ENCODE measurements at regions not wholly inside any gene's neighbourhood (a gene's known extent, or its start where the extent isn't known, plus 50 kb on each side); places are given as distances from the start of the nearest gene placed in this dataset.
"Not testable (repeated sequence)": the region's sequence is repeated elsewhere in the genome, so short reads cannot be mapped to it uniquely, and the experiment has no call there.

GRCh38 chr2:171266102-171266501, 105.4 kb upstream of the TLK1 start:
- TF ChIP-seq, protein P1, sequence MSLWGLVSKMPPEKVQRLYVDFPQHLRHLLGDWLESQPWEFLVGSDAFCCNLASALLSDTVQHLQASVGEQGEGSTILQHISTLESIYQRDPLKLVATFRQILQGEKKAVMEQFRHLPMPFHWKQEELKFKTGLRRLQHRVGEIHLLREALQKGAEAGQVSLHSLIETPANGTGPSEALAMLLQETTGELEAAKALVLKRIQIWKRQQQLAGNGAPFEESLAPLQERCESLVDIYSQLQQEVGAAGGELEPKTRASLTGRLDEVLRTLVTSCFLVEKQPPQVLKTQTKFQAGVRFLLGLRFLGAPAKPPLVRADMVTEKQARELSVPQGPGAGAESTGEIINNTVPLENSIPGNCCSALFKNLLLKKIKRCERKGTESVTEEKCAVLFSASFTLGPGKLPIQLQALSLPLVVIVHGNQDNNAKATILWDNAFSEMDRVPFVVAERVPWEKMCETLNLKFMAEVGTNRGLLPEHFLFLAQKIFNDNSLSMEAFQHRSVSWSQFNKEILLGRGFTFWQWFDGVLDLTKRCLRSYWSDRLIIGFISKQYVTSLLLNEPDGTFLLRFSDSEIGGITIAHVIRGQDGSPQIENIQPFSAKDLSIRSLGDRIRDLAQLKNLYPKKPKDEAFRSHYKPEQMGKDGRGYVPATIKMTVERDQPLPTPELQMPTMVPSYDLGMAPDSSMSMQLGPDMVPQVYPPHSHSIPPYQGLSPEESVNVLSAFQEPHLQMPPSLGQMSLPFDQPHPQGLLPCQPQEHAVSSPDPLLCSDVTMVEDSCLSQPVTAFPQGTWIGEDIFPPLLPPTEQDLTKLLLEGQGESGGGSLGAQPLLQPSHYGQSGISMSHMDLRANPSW (CRISPR knock-in tag; conservative IDR thresholded peaks at IDR 0.05; ENCODE audit: low read depth), result no peak
- TF ChIP-seq, protein P2, sequence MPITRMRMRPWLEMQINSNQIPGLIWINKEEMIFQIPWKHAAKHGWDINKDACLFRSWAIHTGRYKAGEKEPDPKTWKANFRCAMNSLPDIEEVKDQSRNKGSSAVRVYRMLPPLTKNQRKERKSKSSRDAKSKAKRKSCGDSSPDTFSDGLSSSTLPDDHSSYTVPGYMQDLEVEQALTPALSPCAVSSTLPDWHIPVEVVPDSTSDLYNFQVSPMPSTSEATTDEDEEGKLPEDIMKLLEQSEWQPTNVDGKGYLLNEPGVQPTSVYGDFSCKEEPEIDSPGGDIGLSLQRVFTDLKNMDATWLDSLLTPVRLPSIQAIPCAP (CRISPR knock-in tag; IDR thresholded peaks at IDR 0.05), result no peak
- TF ChIP-seq NR2C2 (CRISPR knock-in tag; IDR thresholded peaks at IDR 0.05) (no peak), ATF6 (CRISPR knock-in tag; IDR thresholded peaks at IDR 0.05) (no peak), CREB1 (CRISPR knock-in tag; IDR thresholded peaks at IDR 0.05) (no peak), MXD4 (CRISPR knock-in tag; IDR thresholded peaks at IDR 0.05; ENCODE audit: borderline replicate concordance) (no peak), CTCF (IDR thresholded peaks at IDR 0.05) (no peak), SOX15 (CRISPR knock-in tag; IDR thresholded peaks at IDR 0.05) (no peak), KAT7 (CRISPR knock-in tag; IDR thresholded peaks at IDR 0.05; ENCODE audit: borderline replicate concordance) (no peak), ZNF671 (CRISPR knock-in tag; IDR thresholded peaks at IDR 0.05) (no peak), MYBL2 (CRISPR knock-in tag; IDR thresholded peaks at IDR 0.05) (no peak), NR1H2 (CRISPR knock-in tag; IDR thresholded peaks at IDR 0.05) (no peak), ZNF281 (CRISPR knock-in tag; IDR thresholded peaks at IDR 0.05) (no peak), AFF4 (CRISPR knock-in tag; IDR thresholded peaks at IDR 0.05; ENCODE audit: borderline replicate concordance) (no peak), PRRX2 (CRISPR knock-in tag; IDR thresholded peaks at IDR 0.05) (no peak), ELF4 (CRISPR knock-in tag; IDR thresholded peaks at IDR 0.05; ENCODE audit: low read depth) (no peak), MLX (CRISPR knock-in tag; IDR thresholded peaks at IDR 0.05) (no peak), ZNF416 (CRISPR knock-in tag; IDR thresholded peaks at IDR 0.05) (no peak), IRF2 (CRISPR knock-in tag; IDR thresholded peaks at IDR 0.05; ENCODE audit: borderline replicate concordance, low read depth) (no peak)
- ChIA-PET CTCF (interaction anchor here (0.5 kb wide), 1 partner anchor 148 kb away, joined by 3 read pairs; no protein-coding TSS in a partner anchor), POLR2A (interaction anchor here (0.6 kb wide), 1 partner anchor 145 kb away, joined by 3 read pairs; no protein-coding TSS in a partner anchor)
- DNase-seq (ENCODE audit: low spot score) (no peak), ATAC-seq (no peak)
- Mint-ChIP-seq H3K36me3 (no peaks in the 10 kb centered on the region), H3K4me3 (no peak overlapping the region), H3K27me3 (ENCODE audit: low read depth) (no peaks in the 10 kb centered on the region), H3K27ac (no peak overlapping the region), H3K9me3 (no peaks in the 10 kb centered on the region), H3K4me1 (peaks cover 26% of the 10 kb centered on the region)

DNA sequence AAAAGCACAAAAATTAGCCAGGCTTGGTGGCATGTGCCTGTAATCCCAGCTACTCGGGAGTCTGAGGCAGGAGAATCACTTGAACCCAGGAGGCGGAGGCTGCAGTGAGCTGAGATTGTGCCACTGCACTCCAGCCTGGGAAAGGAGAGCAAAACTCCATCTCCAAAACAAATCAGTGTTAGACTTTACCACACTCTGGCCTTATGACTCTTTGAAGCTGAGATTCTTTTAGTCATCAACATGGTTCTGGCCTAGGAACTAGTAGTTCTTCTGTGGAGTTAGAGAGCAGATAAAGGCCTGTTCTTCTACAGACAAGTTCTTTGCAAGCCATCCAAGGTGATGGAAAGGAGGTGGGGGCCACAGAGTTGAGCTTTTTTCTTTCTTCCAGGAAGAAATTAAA, 100.8 kb upstream of the TLK1 start:
- DNase-seq (ENCODE audit: low spot score); H3K9me3 Mint-ChIP-seq; H3K36me3 Mint-ChIP-seq; H3K4me3 Mint-ChIP-seq; ATAC-seq; H3K27me3 Mint-ChIP-seq (ENCODE audit: low read depth): not testable (repeated sequence)
- Mint-ChIP-seq H3K27ac (0 out of 2 replicates have a peak overlapping the region, but pooled peaks have one; percentile 23), H3K4me1 (peaks cover 39% of the 10 kb centered on the region)
- POLR2A ChIA-PET, result interaction anchor here (0.6 kb wide), 2 partner anchors 101 to 635 kb away, joined by 3 to 4 read pairs; no protein-coding TSS in a partner anchor
- CTCF ChIA-PET, result interaction anchor here (1.0 kb wide), 1 partner anchor 155 kb away, joined by 4 read pairs; no protein-coding TSS in a partner anchor
